ENCODE measurements at regions not wholly inside any gene's neighbourhood (a gene's known extent, or its start where the extent isn't known, plus 50 kb on each side); places are given as distances from the start of the nearest gene placed in this dataset.

- no peak overlapping the region for H3K4me3 Mint-ChIP-seq
- TF ChIP-seq CTCF (IDR thresholded peaks at IDR 0.05), result no peak
- H3K27ac Mint-ChIP-seq, result peak overlapping the region; percentile 87
These were observed 204.7 kb upstream of the BLID start for GRCh38 chr11:122320671-122321070.

GRCh38 chr11:122319691-122320620, 203.9 kb upstream of the BLID start:
- H3K4me3 Mint-ChIP-seq, result no peak overlapping the region
- no peaks in the 10 kb centered on the region for H3K9me3 Mint-ChIP-seq
- H3K4me1 Mint-ChIP-seq, result peaks cover 57% of the 10 kb centered on the region
- peak; percentile 29 for DNase-seq
- H3K27ac Mint-ChIP-seq, result peak overlapping the region; percentile 87
- no peak for TF ChIP-seq CTCF (IDR thresholded peaks at IDR 0.05)
- peaks cover 9% of the 10 kb centered on the region for H3K27me3 Mint-ChIP-seq (ENCODE audit: low read depth, poor library complexity)
- no peaks in the 10 kb centered on the region for H3K36me3 Mint-ChIP-seq (ENCODE audit: low read depth)

More at GRCh38 chr11:122320671-122321070, 204.7 kb upstream of the BLID start:
- peaks cover 55% of the 10 kb centered on the region for H3K4me1 Mint-ChIP-seq
- peaks cover 9% of the 10 kb centered on the region for H3K27me3 Mint-ChIP-seq (ENCODE audit: low read depth, poor library complexity)
- H3K36me3 Mint-ChIP-seq (ENCODE audit: low read depth), result no peaks in the 10 kb centered on the region
- H3K9me3 Mint-ChIP-seq, result no peaks in the 10 kb centered on the region
- no peak for DNase-seq

- Mint-ChIP-seq H3K36me3 (ENCODE audit: low read depth) (no peaks in the 10 kb centered on the region), H3K27ac (no peak overlapping the region), H3K9me3 (no peaks in the 10 kb centered on the region), H3K27me3 (ENCODE audit: low read depth, poor library complexity) (peaks cover 9% of the 10 kb centered on the region), H3K4me1 (peaks cover 57% of the 10 kb centered on the region), H3K4me3 (no peak overlapping the region)
- TF ChIP-seq CTCF (IDR thresholded peaks at IDR 0.05), result no peak
- DNase-seq, result no peak
These were observed 203.1 kb upstream of the BLID start for GRCh38 chr11:122319085-122319484.

- TF ChIP-seq CTCF (IDR thresholded peaks at IDR 0.05), result no peak
- H3K27ac Mint-ChIP-seq, result peak overlapping the region; percentile 86
- H3K27me3 Mint-ChIP-seq (ENCODE audit: low read depth, poor library complexity), result peaks cover 3% of the 10 kb centered on the region
- peaks cover 57% of the 10 kb centered on the region for H3K4me1 Mint-ChIP-seq
- no peaks in the 10 kb centered on the region for H3K36me3 Mint-ChIP-seq (ENCODE audit: low read depth)
- DNase-seq, result no peak
- no peak overlapping the region for H3K4me3 Mint-ChIP-seq
- no peaks in the 10 kb centered on the region for H3K9me3 Mint-ChIP-seq
These were observed 201.3 kb upstream of the BLID start for GRCh38 chr11:122317305-122317704.

- no peak for DNase-seq
- no peaks in the 10 kb centered on the region for H3K9me3 Mint-ChIP-seq
- H3K27me3 Mint-ChIP-seq (ENCODE audit: low read depth, poor library complexity), result no peaks in the 10 kb centered on the region
- H3K4me3 Mint-ChIP-seq, result no peak overlapping the region
- no peak for TF ChIP-seq CTCF (IDR thresholded peaks at IDR 0.05)
- H3K4me1 Mint-ChIP-seq, result peaks cover 44% of the 10 kb centered on the region
- H3K36me3 Mint-ChIP-seq (ENCODE audit: low read depth), result no peaks in the 10 kb centered on the region
- H3K27ac Mint-ChIP-seq, result no peak overlapping the region
These were observed 197.6 kb upstream of the BLID start for GRCh38 chr11:122313581-122313980.
